GM10266 (cell line): ENCODE measurements at regions not wholly inside any gene's neighbourhood (a gene's known extent, or its start where the extent isn't known, plus 50 kb on each side); places are given as distances from the start of the nearest gene placed in this dataset.

Experiments
- DNase-seq: peaks from one replicate; pipeline ENCODE4 v3.0.0; 2012; ENCODE audit errors: extremely low spot score
- TF ChIP-seq, protein P1 (sequence below): IDR thresholded peaks from 2 replicates; pipeline ENCODE4 v1.5.1; 2012; ENCODE audit warnings: mild to moderate bottlenecking, low read depth; ENCODE audit not compliant: control insufficient read depth, insufficient read depth; ENCODE audit errors: missing control alignments

DNA sequence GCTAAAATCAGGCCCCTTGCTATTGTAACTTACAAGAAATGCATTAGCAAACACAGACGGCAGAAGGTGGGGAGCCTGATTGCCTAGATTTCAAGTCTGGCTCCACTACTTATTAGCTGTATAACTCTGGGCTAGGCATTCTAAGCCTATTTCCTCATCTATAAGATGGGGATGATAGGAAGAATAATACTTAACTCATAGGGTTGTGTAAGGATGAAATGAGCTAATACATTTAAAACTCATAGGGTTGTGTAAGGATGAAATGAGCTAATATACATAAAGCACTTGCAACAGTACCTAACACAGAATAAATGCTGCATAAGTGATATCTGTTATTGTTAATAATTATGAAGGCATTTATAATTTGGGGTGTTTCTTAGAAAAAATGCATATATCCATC lies 60.1 kb upstream of the DIO2 start:
- TF ChIP-seq, protein P1, sequence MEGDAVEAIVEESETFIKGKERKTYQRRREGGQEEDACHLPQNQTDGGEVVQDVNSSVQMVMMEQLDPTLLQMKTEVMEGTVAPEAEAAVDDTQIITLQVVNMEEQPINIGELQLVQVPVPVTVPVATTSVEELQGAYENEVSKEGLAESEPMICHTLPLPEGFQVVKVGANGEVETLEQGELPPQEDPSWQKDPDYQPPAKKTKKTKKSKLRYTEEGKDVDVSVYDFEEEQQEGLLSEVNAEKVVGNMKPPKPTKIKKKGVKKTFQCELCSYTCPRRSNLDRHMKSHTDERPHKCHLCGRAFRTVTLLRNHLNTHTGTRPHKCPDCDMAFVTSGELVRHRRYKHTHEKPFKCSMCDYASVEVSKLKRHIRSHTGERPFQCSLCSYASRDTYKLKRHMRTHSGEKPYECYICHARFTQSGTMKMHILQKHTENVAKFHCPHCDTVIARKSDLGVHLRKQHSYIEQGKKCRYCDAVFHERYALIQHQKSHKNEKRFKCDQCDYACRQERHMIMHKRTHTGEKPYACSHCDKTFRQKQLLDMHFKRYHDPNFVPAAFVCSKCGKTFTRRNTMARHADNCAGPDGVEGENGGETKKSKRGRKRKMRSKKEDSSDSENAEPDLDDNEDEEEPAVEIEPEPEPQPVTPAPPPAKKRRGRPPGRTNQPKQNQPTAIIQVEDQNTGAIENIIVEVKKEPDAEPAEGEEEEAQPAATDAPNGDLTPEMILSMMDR = no peak
- no peak for DNase-seq

DNA sequence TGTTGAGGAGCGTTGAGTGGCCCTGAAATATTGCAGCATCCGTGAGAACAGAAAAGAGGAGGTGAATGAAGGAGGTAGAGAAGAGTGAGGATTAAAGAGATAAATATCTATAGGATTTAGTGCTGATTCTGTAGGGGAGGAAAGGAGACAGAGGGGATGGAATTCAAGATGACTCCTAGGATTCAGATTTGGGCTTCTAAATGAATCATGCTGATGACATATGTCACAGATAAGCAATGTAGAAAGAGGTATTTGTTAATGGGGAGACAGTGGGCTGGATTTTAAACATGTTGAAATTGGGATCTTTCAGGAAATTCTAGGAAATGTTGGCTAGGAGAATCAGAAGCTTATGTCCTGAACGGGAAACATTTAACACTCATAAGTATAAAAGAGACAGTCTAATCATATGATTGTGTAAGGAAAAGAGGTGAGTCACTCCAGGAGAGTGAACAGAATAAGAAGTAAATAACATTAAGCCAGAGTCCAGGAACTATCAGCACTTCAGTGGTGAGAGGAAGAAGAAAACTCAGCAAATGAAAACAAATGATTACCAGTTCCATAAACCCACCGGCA lies 58.1 kb upstream of the DIO2 start:
- TF ChIP-seq, protein P1 = no peak

DNA sequence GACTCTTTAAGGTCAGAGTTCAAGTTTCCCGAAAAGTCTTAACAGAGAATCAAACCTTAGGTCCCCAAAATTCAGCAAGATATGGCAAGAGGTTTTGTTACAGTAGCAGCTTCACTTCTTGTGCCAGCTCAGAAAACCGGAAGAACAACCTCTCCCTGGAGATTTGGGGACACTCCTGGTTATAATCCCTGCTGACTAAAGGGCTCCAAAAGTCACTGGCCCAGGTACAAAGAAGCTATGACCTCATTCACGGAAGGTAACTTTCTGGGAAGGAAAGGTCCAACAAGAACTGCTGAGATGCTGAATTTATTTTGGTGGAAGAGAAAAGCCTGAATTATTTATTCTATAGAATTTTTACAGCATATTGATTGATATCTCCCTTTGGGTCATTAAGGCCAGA lies 55.6 kb upstream of the DIO2 start:
- TF ChIP-seq, protein P1 = no peak
- DNase-seq = no peak

More for the DNA sequence above, 58.1 kb upstream of the DIO2 start:
- no peak for DNase-seq

DNA sequence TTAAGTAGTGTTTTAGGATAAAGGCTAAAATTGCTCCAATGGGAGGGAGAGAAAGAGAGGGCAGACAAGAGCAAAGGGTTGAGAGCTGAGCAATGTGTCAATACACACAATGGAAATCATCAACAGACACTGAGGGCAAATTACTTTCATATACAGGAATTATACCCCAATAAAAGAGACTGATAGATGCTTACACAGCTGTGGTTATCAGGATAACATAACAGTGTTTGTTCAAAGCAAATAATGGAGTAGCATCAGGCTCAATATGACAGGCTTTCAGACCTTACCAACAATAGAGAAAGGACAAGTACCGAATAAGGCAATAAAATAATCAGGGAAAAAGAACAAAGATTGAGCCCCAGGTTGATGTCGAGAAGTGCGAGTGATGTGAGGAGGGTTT lies 53.4 kb upstream of the DIO2 start:
- DNase-seq = no peak

More for the DNA sequence above, 53.4 kb upstream of the DIO2 start:
- TF ChIP-seq, protein P1 = no peak
